ENCODE measurements at regions not wholly inside any gene's neighbourhood (a gene's known extent, or its start where the extent isn't known, plus 50 kb on each side); places are given as distances from the start of the nearest gene placed in this dataset.

- TF ChIP-seq EZH2 (IDR thresholded peaks at IDR 0.05; ENCODE audit: low read length, missing control alignments): no peak
- no peak for TF ChIP-seq CTCF (conservative IDR thresholded peaks at IDR 0.05 in 1 of 2, IDR thresholded peaks at IDR 0.05 in 1 of 2; ENCODE audit: low read depth in 1 of 2, low read length in 2 of 2)
Measured at GRCh38 chr3:153979418-153980251, 141.6 kb upstream of the ARHGEF26 start.

All from fibroblast of lung (primary cell).